Activated naive CD4-positive, alpha-beta T cell treated with anti-CD3 and anti-CD28 coated beads, Interleukin-2, amount 50 U/mL, for 16 hours (primary cell): ENCODE measurements at regions not wholly inside any gene's neighbourhood (a gene's known extent, or its start where the extent isn't known, plus 50 kb on each side); places are given as distances from the start of the nearest gene placed in this dataset.

Experiments
- DNase-seq: peaks from one replicate; pipeline ENCODE4 v3.0.0-alpha.2; 2020

GRCh38 chr9:27925815-27926214, 352.5 kb upstream of the C9orf72 start:
- no peak for DNase-seq

GRCh38 chr9:27929841-27930240, 356.6 kb upstream of the C9orf72 start:
- no peak for DNase-seq

- DNase-seq: no peak
Observed at GRCh38 chr9:27933210-27934025, 360.1 kb upstream of the C9orf72 start.

- DNase-seq: no peak
Observed at GRCh38 chr9:27934471-27934870, 361.2 kb upstream of the C9orf72 start.

- DNase-seq: no peak
Observed at GRCh38 chr9:27939186-27939585, 365.9 kb upstream of the C9orf72 start.

- DNase-seq: no peak
Observed at GRCh38 chr9:27940535-27940934, 367.3 kb upstream of the C9orf72 start.

GRCh38 chr9:27943501-27943900, 370.2 kb upstream of the C9orf72 start:
- no peak for DNase-seq

GRCh38 chr9:27945386-27945785, 372.1 kb upstream of the C9orf72 start:
- DNase-seq: no peak

GRCh38 chr9:27950382-27950781, 377.1 kb upstream of the C9orf72 start:
- no peak for DNase-seq

GRCh38 chr9:27954858-27955257, 381.6 kb upstream of the C9orf72 start:
- no peak for DNase-seq

- no peak for DNase-seq
Observed at GRCh38 chr9:27963836-27964235, 390.6 kb upstream of the C9orf72 start.

- no peak for DNase-seq
Observed at GRCh38 chr9:27967210-27967609, 393.9 kb upstream of the C9orf72 start.

GRCh38 chr9:27977931-27978330, 404.6 kb upstream of the C9orf72 start:
- DNase-seq: no peak

- no peak for DNase-seq
Observed at GRCh38 chr9:27985714-27986113, 412.4 kb upstream of the C9orf72 start.

- DNase-seq: no peak
Observed at GRCh38 chr9:27990524-27990923, 417.2 kb upstream of the C9orf72 start.

- no peak for DNase-seq
Observed at GRCh38 chr9:27991221-27991620, 417.9 kb upstream of the C9orf72 start.

GRCh38 chr9:28001096-28001495, 427.8 kb upstream of the C9orf72 start:
- DNase-seq: no peak

- DNase-seq: no peak
Observed at GRCh38 chr9:28004900-28005299, 431.6 kb upstream of the C9orf72 start.

GRCh38 chr9:28005779-28006178, 432.5 kb upstream of the C9orf72 start:
- DNase-seq: no peak

- DNase-seq: no peak
Observed at GRCh38 chr9:28007097-28007817, 434.0 kb upstream of the C9orf72 start.

- no peak for DNase-seq
Observed at GRCh38 chr9:28014212-28014611, 440.9 kb upstream of the C9orf72 start.

GRCh38 chr9:28024676-28025075, 451.4 kb upstream of the C9orf72 start:
- DNase-seq: no peak

GRCh38 chr9:28025186-28025585, 451.9 kb upstream of the C9orf72 start:
- DNase-seq: no peak

- DNase-seq: no peak
Observed at GRCh38 chr9:28031521-28032267, 458.4 kb upstream of the C9orf72 start.
